Fibroblast of lung (primary cell): ENCODE measurements at regions not wholly inside any gene's neighbourhood (a gene's known extent, or its start where the extent isn't known, plus 50 kb on each side); places are given as distances from the start of the nearest gene placed in this dataset.

Experiments used
- DNase-seq, 2 donors: peaks; one replicate each; pipeline versions ENCODE4 v3.0.0 to v3.0.0-alpha.2; 2010; ENCODE audit warnings: low read depth in 2 of 2
- H2AFZ ChIP-seq: 2 replicates; pipeline ENCODE4 v1.5.1; 2012; ENCODE audit warnings: low read length, control low read depth, inconsistent platforms
- H3K27ac ChIP-seq: 2 replicates; pipeline ENCODE4 v1.5.1; 2011; ENCODE audit warnings: low read length, control low read depth; ENCODE audit not compliant: insufficient read depth
- H3K27me3 ChIP-seq: 2 replicates; pipeline ENCODE4 v1.5.1; 2011; ENCODE audit warnings: mild to moderate bottlenecking, low read length; ENCODE audit not compliant: control insufficient read depth, insufficient read depth
- H3K36me3 ChIP-seq: 2 replicates; pipeline ENCODE4 v1.5.1; 2011; ENCODE audit warnings: low read length; ENCODE audit not compliant: control insufficient read depth, insufficient read depth
- H3K4me1 ChIP-seq: 2 replicates; pipeline ENCODE4 v1.5.1; 2011; ENCODE audit warnings: low read length; ENCODE audit not compliant: control insufficient read depth, insufficient read depth; ENCODE audit errors: extremely low read depth
- H3K4me2 ChIP-seq: 2 replicates; pipeline ENCODE4 v1.5.1; 2011; ENCODE audit warnings: low read length, control low read depth; ENCODE audit not compliant: insufficient read depth; ENCODE audit errors: extremely low read depth
- H3K4me3 ChIP-seq, 4 experiments: fragments of 200-600 bp in 1 of 4; sonication (generic) in 1 of 4; replicated peaks in 1 of 4; 2 replicates each; pipeline ENCODE4 v1.5.1; 2011 to 2016; ENCODE audit warnings: low read length in 4 of 4, low read depth in 3 of 4, mild to moderate bottlenecking in 3 of 4, control low read depth in 2 of 4, inconsistent platforms in 1 of 4, mixed read lengths in 1 of 4; ENCODE audit not compliant: insufficient read depth in 1 of 4; ENCODE audit errors: control extremely low read depth in 1 of 4
- H3K79me2 ChIP-seq: 2 replicates; pipeline ENCODE4 v1.5.1; 2012; ENCODE audit warnings: mild to moderate bottlenecking, low read length, inconsistent platforms; ENCODE audit not compliant: control insufficient read depth, insufficient read depth
- H3K9ac ChIP-seq: 2 replicates; pipeline ENCODE4 v1.5.1; 2011; ENCODE audit warnings: mild to moderate bottlenecking, low read length, control low read depth; ENCODE audit not compliant: insufficient read depth
- H3K9me3 ChIP-seq: 2 replicates; pipeline ENCODE4 v1.5.1; 2012; ENCODE audit warnings: low read depth, low read length; ENCODE audit not compliant: control insufficient read depth, insufficient read depth
- H4K20me1 ChIP-seq: 2 replicates; pipeline ENCODE4 v1.5.1; 2011; ENCODE audit warnings: low read length; ENCODE audit not compliant: control insufficient read depth, insufficient read depth; ENCODE audit errors: extremely low read depth
- CTCF ChIP-seq, 2 donors: IDR thresholded peaks in 1 of 2; conservative IDR thresholded peaks in 1 of 2; 1 replicate in 1 of 2; 2 replicates in 1 of 2; pipeline ENCODE4 v1.5.1; 2011 to 2012; ENCODE audit warnings: low read length in 2 of 2, control low read depth in 1 of 2, inconsistent platforms in 1 of 2, low read depth in 1 of 2, mild to moderate bottlenecking in 1 of 2
- EZH2 ChIP-seq: IDR thresholded peaks from 2 replicates; pipeline ENCODE4 v1.5.1; 2012; ENCODE audit warnings: low read length, control low read depth, mild to moderate bottlenecking; ENCODE audit errors: missing control alignments

- Histone ChIP-seq H4K20me1 (no peaks in the 10 kb centered on the region), H3K27ac (no peak overlapping the region), H3K4me1 (no peaks in the 10 kb centered on the region), H3K9me3 (no peaks in the 10 kb centered on the region), H3K27me3 (no peaks in the 10 kb centered on the region), H3K9ac (no peak overlapping the region), H3K4me3 (no peak overlapping the region), H3K4me2 (no peak overlapping the region), H3K79me2 (no peaks in the 10 kb centered on the region), H3K36me3 (no peaks in the 10 kb centered on the region), H2AFZ (no peak overlapping the region)
- TF ChIP-seq EZH2 = no peak
- TF ChIP-seq CTCF (conservative IDR thresholded peaks at IDR 0.05 in 1 of 2, IDR thresholded peaks at IDR 0.05 in 1 of 2; ENCODE audit: low read depth in 1 of 2, low read length in 2 of 2) = no peak
- no peak for DNase-seq
Measured at GRCh38 chr7:20913853-20914252, 127.2 kb upstream of the SP8 start.

- DNase-seq = no peak
- Histone ChIP-seq H3K27ac (no peak overlapping the region), H3K36me3 (no peaks in the 10 kb centered on the region), H3K9ac (no peak overlapping the region), H3K9me3 (no peaks in the 10 kb centered on the region), H4K20me1 (no peaks in the 10 kb centered on the region), H3K4me2 (no peak overlapping the region), H3K27me3 (no peaks in the 10 kb centered on the region), H3K4me3 (no peak overlapping the region), H3K4me1 (no peaks in the 10 kb centered on the region), H2AFZ (no peak overlapping the region), H3K79me2 (no peaks in the 10 kb centered on the region)
- TF ChIP-seq CTCF (conservative IDR thresholded peaks at IDR 0.05 in 1 of 2, IDR thresholded peaks at IDR 0.05 in 1 of 2; ENCODE audit: low read depth in 1 of 2, low read length in 2 of 2) (no peak), EZH2 (no peak)
Measured at GRCh38 chr7:20916311-20916710, 129.6 kb upstream of the SP8 start.

- H3K4me2 ChIP-seq = no peak overlapping the region
- no peaks in the 10 kb centered on the region for H3K9me3 ChIP-seq
- no peaks in the 10 kb centered on the region for H3K79me2 ChIP-seq
- TF ChIP-seq CTCF (conservative IDR thresholded peaks at IDR 0.05 in 1 of 2, IDR thresholded peaks at IDR 0.05 in 1 of 2; ENCODE audit: low read depth in 1 of 2, low read length in 2 of 2) (no peak), EZH2 (no peak)
- no peak overlapping the region for H2AFZ ChIP-seq
- H3K27ac ChIP-seq = no peak overlapping the region
- no peaks in the 10 kb centered on the region for H4K20me1 ChIP-seq
- no peak overlapping the region for H3K9ac ChIP-seq
- no peak for DNase-seq
- no peaks in the 10 kb centered on the region for H3K4me1 ChIP-seq
- H3K27me3 ChIP-seq = no peaks in the 10 kb centered on the region
- no peak overlapping the region for H3K4me3 ChIP-seq
- no peaks in the 10 kb centered on the region for H3K36me3 ChIP-seq
Measured at GRCh38 chr7:20917603-20918002, 130.9 kb upstream of the SP8 start.
